Dendritic cell treated with granulocyte-macrophage colony-stimulating factor and Interleukin-4, amounts not matched to agents 40 ng/mL and 50 ng/mL, for 4 days (primary cell): ENCODE measurements at regions not wholly inside any gene's neighbourhood (a gene's known extent, or its start where the extent isn't known, plus 50 kb on each side); places are given as distances from the start of the nearest gene placed in this dataset.

Experiments
- H3K27ac Mint-ChIP-seq: one replicate; pipeline ENCODE4 v1.8.0; 2022; ENCODE audit warnings: mild to moderate bottlenecking, mixed read lengths
- H3K27me3 Mint-ChIP-seq: one replicate; pipeline ENCODE4 v1.8.0; 2022; ENCODE audit warnings: mild to moderate bottlenecking, mixed read lengths
- H3K36me3 Mint-ChIP-seq: one replicate; pipeline ENCODE4 v1.8.0; 2022; ENCODE audit warnings: low read depth, mixed read lengths
- H3K4me1 Mint-ChIP-seq: one replicate; pipeline ENCODE4 v1.8.0; 2022; ENCODE audit warnings: low read depth, mixed read lengths
- H3K4me3 Mint-ChIP-seq: one replicate; pipeline ENCODE4 v1.8.0; 2022; ENCODE audit warnings: mild to moderate bottlenecking, moderate library complexity, mixed read lengths
- H3K9me3 Mint-ChIP-seq: one replicate; pipeline ENCODE4 v1.8.0; 2022; ENCODE audit warnings: mixed read lengths
- intact Hi-C: fragments of 100-400 bp; cut with micrococcal nuclease; formaldehyde crosslinking; loops from one replicate; pipeline ENCODE4 v1.15.0; 2022

DNA sequence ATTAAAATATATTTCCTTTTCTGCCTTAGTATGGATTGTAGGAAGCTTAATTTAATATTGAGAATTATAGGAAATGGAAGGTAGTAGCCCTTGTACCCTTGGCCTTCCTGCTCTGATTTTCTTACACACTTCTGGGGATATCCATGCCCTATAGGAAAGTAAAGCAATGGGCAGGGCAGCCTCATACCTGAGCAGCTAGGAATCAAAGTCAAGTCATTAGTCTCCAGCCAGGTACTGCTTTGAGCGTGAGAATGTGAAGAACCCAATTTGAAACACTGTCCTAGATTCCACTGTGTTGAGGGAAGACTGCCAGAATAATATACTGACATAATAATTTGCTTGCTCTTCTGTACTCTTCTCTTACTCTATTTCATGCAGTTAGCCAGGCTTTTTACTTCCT is 51.0 kb upstream of the L3MBTL3 start:
- H3K27ac Mint-ChIP-seq, result no peak overlapping the region
- peaks cover 1% of the 10 kb centered on the region for H3K27me3 Mint-ChIP-seq
- H3K36me3 Mint-ChIP-seq, result no peaks in the 10 kb centered on the region
- H3K4me3 Mint-ChIP-seq, result no peak overlapping the region
- intact Hi-C loops, result no loop called here
- H3K9me3 Mint-ChIP-seq, result peaks cover 12% of the 10 kb centered on the region
- H3K4me1 Mint-ChIP-seq, result no peaks in the 10 kb centered on the region

DNA sequence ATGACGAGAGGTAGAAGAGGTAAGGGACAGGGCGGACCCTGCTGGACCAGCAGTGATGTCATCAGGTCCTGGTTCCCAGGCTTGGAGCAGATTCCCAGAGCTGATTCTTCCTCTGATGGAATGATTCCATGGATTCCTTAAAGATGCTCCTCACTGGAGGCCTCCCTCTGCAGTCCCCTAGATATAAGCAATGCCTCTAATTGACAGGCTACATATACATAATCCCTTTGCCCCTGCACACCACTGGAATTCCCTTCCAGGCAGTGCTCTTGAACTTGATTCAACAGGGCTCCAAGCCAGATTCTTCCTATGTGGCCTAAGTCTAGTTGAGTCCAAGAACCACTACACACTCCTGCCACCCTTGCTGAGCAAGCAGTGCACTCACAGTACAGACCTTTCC is 52.3 kb upstream of the L3MBTL3 start:
- H3K4me3 Mint-ChIP-seq, result no peak overlapping the region
- peaks cover 12% of the 10 kb centered on the region for H3K9me3 Mint-ChIP-seq
- H3K36me3 Mint-ChIP-seq, result no peaks in the 10 kb centered on the region
- H3K27me3 Mint-ChIP-seq, result peaks cover 1% of the 10 kb centered on the region
- H3K27ac Mint-ChIP-seq, result no peak overlapping the region
- intact Hi-C loops, result no loop called here
- H3K4me1 Mint-ChIP-seq, result no peaks in the 10 kb centered on the region

DNA sequence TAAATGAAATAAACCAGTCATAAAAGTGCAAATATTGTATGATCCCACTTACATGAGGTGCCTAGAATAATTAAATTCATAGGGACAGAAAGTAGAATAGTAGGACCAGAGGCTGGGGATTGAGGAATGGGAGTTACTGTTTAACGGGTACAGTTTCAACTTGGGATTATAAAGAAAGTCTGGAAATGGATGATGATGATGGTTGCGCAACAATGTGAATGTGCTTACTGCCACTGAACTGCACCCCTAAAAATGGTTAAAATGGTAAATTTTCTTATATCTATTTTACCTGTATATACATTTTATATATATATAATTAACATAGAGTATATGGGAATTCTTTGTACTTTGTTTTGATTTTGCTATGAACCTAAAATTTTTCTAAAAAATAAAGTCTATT is 53.3 kb upstream of the L3MBTL3 start:
- intact Hi-C loops, result no loop called here
- peaks cover 12% of the 10 kb centered on the region for H3K9me3 Mint-ChIP-seq
- no peaks in the 10 kb centered on the region for H3K4me1 Mint-ChIP-seq
- H3K27ac Mint-ChIP-seq, result no peak overlapping the region
- H3K27me3 Mint-ChIP-seq, result peaks cover 1% of the 10 kb centered on the region
- H3K4me3 Mint-ChIP-seq, result no peak overlapping the region
- no peaks in the 10 kb centered on the region for H3K36me3 Mint-ChIP-seq

DNA sequence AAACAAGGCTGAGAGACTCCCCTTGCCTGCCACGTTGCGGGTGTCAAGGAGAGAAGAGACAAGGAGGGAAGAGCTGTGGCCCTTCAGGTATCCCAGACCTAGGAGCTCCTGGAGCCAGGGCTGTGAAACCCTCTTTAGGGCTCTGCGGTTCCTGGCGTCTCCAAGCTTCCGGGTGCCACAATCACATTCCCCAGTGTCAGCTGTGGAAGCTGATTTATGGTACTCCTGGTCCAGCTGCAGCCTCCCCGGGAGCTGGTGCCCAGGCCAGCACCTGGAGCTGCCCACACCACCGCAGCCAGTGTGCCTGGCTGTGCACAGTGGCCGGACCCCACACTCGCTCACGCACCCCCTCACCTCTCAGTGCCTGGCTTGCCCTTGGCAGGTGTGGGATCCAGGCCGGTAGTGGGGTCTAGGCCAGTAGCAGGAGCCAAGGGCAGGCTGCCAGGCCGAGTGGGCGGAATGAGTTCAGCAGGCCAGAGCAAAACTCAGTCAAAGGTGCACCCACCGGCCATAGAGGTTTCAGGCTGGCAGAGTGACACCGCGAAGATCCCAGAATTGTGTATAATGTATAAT is 58.9 kb upstream of the L3MBTL3 start:
- H3K9me3 Mint-ChIP-seq, result peaks cover 6% of the 10 kb centered on the region
- H3K4me3 Mint-ChIP-seq, result no peak overlapping the region
- no peaks in the 10 kb centered on the region for H3K4me1 Mint-ChIP-seq
- no peaks in the 10 kb centered on the region for H3K36me3 Mint-ChIP-seq
- intact Hi-C loops, result no loop called here
- H3K27ac Mint-ChIP-seq, result no peak overlapping the region
- no peaks in the 10 kb centered on the region for H3K27me3 Mint-ChIP-seq

DNA sequence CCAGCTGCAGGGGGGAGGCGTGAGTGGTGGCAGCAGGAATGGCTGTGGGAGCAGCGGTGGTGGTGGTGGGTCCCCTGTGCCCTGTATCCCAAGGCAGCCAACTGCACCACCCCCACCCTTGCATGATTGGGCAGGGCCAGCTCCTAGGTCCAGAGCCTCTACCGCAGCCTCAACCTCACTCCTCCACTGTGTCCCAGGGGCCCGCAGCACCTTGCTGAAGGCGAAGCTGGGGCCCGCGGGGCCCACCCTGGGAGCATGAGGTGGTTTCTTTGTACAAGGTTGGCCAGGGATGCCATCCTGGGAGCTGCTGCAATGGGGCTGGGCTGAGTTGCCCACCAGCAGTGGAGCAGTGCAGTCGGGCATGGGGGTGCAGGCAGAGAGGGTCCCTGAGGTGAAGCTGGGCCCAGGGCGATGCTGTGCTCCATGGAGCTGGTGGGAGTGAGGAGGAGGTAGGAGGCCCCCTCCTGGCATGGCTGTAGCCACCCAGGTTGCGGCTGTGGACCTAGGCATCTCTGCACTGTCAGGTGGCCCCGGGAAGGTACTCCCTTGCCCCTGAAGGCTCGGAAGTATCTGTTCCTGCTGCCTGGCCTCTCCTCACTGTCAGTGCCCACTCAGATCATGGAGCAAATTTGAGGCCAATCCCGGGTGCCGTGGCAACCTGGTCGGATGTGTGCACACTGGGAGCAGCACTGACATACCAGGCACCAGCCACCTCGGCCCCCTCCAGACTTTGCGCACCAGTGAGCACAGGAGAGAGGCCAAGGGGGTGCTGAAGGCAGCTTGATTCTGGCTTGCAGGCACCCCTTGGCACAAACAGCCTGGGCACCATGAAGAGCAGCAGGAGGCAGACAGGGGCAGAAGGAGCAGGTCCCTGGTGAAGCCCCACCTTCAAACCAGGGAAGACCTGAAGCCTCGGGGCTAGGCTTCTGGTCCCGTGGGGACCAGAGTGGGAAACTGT is 60.2 kb upstream of the L3MBTL3 start:
- H3K27me3 Mint-ChIP-seq, result no peaks in the 10 kb centered on the region
- no peaks in the 10 kb centered on the region for H3K9me3 Mint-ChIP-seq
- no peaks in the 10 kb centered on the region for H3K36me3 Mint-ChIP-seq
- no peak overlapping the region for H3K4me3 Mint-ChIP-seq
- no peaks in the 10 kb centered on the region for H3K4me1 Mint-ChIP-seq
- H3K27ac Mint-ChIP-seq, result no peak overlapping the region
- intact Hi-C loops, result no loop called here

DNA sequence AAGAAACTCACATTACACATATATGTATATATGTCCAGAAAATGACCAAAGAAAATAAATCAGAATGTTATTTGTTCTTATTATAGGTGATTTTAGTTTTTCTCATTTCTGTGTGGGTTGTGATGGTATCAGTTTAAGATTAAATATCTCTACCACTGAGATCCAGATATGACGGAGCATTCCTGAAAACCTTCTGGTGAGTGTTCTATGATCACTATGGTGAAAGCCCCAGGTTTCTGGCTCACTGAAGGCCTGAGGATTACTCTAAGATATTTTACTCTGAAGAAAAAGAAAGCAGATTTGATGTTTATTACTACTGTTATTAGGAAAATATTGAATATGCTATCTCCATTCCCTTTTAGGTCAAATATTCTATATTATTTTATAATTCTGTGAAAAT is 62.8 kb upstream of the L3MBTL3 start:
- Mint-ChIP-seq H3K27ac (no peak overlapping the region), H3K4me3 (no peak overlapping the region), H3K36me3 (no peaks in the 10 kb centered on the region), H3K4me1 (no peaks in the 10 kb centered on the region), H3K27me3 (no peaks in the 10 kb centered on the region), H3K9me3 (no peaks in the 10 kb centered on the region)
- intact Hi-C loops, result no loop called here

DNA sequence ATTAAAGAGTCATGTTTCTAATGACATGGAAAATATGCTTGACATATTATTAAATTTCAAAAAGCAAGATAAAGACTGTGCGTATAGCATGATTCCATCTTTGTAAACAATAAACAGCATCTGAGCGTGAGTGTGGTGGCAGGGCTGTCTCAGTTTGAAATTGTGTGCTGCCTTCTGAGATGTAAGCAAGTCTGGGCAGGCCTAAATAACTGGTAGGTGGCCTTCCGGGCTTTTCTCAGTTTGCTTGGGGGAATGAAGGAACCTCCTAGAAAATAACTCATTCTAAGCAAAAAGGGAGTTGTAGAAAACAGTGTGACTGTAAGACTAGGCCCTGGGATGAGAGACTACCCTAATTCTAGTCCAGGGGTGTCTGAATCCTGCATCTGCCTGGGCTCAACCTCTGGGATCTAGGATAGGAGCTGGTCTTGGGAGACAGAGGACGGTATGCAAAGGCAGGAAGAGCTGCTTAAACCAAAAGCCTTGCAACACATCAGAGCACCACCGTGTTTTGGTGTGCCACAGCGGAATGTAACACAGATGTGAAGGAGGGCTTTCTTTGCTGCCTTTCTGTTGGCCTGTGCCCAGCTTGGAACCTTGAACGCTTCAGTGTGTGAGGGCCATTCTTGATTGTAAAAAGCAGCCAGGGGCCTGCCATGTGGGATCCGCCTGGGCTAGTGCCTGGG is 63.5 kb upstream of the L3MBTL3 start:
- intact Hi-C loops, result no loop called here
- Mint-ChIP-seq H3K9me3 (no peaks in the 10 kb centered on the region), H3K4me1 (no peaks in the 10 kb centered on the region), H3K4me3 (no peak overlapping the region), H3K36me3 (no peaks in the 10 kb centered on the region), H3K27ac (no peak overlapping the region), H3K27me3 (no peaks in the 10 kb centered on the region)

DNA sequence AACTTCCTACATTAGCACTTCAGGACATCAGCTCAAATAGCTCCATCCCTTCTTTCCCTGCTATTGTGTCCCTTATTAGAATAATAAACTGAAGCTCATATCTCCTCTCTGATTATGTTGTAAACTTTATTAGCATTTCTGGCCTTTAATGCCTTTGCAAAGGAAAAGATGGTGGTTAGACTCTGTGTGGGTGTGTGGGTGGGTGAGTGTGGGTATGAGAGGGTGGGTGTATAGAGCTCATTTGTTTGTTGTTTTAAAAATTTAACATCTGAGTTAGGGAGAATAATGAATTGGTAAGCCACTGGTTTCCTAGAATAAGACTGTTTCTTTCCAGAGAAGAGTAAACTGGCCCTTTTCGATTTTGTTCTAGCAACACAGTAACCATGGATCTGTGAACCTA is 70.6 kb upstream of the L3MBTL3 start:
- Mint-ChIP-seq H3K9me3 (no peaks in the 10 kb centered on the region), H3K27ac (no peak overlapping the region), H3K27me3 (peaks cover 4% of the 10 kb centered on the region), H3K4me3 (no peak overlapping the region), H3K36me3 (no peaks in the 10 kb centered on the region), H3K4me1 (no peaks in the 10 kb centered on the region)
- intact Hi-C loops, result no loop called here

DNA sequence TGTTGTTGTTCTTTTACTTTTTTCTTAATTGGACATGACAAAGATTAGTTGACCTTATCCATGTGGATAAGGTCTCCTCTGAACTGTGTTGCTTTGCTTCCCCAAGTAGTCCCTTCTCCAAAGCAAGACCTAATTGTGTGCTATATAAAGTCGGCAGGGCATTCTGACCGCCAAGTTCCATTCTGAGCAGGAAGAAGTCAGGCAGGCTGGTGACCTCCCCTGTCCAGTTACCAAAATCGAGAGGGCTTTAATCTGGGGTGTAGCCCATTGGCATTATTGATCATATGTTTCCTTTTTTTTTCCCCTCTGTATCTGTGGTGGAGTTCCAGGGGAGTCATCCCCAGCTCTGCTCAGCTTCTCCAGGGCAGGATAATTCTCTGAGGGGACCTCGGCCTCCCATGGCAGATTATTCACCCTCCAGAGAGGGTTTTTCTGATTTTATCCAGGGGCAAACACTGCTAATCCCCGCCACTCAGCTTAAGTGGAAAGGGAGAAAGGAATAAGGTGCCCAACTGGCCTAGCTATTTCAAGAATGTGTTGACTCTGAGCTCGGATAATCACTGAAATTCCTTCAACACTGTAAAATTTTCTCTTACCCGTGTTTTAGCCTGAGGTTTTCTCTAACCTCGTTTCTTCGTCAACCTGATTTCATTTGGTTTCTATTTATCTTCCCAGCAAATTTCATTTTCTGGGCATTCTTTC is 71.8 kb upstream of the L3MBTL3 start:
- no peak overlapping the region for H3K4me3 Mint-ChIP-seq
- intact Hi-C loops, result no loop called here
- H3K36me3 Mint-ChIP-seq, result no peaks in the 10 kb centered on the region
- H3K27me3 Mint-ChIP-seq, result peaks cover 4% of the 10 kb centered on the region
- H3K27ac Mint-ChIP-seq, result no peak overlapping the region
- no peaks in the 10 kb centered on the region for H3K9me3 Mint-ChIP-seq
- H3K4me1 Mint-ChIP-seq, result no peaks in the 10 kb centered on the region

DNA sequence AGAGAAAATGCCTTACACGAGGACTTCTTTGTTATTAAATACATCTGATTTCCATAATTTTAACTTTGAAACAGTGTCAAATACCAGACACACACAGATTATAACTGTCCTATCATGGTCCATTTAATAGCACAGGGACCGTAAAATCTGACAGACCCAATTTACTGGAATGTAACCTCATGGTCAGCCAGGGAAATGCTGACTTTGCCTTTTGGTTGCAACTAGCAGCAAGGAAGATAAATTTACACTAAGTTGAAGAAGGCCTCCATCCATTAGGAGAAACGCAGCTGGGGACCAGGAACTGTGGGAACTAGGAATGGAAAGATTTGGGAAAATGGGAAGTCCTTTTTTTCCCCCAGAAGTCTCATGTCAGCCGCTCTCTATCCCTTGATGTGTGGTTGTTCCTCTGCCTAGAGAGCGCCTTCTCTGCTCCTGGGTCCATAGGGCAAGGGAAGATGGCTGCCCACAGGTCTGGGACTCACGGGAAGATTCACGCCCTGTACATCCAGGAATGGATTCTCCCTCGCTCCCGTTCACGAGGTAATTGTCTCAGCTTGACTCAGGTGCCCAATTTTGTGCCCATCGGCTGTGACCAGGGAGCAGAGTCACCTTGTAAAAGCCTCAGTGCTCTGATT is 74.6 kb upstream of the L3MBTL3 start:
- Mint-ChIP-seq H3K36me3 (no peaks in the 10 kb centered on the region), H3K9me3 (no peaks in the 10 kb centered on the region), H3K4me3 (no peak overlapping the region), H3K27ac (no peak overlapping the region), H3K4me1 (no peaks in the 10 kb centered on the region), H3K27me3 (peaks cover 11% of the 10 kb centered on the region)
- intact Hi-C loops, result no loop called here

DNA sequence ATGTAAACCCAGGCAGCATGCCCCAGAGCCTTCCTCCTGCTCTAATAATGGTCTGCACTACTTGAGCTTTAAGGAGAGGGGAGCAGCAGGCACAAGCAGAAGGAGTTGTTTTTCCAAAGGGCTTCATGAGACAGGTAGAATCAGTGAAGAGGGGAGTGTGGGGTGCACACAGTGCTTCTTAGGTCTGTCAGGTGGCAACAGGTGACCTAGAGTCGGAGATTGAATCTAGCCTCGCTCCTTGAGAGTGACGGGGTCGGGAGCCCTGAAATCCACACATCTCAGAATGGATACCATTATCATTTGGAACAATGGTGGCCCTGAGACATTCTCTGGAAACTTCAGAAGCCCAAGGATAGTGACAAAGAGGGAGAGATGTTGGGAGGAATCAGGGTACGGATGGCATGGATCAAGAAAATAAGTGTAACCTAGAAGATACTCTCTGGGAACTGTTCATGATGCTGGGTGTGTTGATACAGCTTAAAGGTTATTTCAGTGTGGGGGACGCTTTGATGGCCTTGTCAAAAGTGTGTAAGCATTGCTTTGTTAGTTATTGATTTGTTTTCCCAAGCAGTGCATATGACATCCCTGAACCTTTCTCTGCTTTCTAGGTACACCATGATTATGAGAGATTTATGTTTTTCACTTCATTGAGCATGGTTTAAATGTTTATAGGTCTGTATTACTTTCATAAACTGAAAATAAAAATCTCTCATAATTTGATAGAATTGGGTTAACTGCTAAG is 77.8 kb upstream of the L3MBTL3 start:
- Mint-ChIP-seq H3K27me3 (peaks cover 16% of the 10 kb centered on the region), H3K4me1 (no peaks in the 10 kb centered on the region), H3K4me3 (no peak overlapping the region), H3K36me3 (no peaks in the 10 kb centered on the region), H3K9me3 (no peaks in the 10 kb centered on the region), H3K27ac (no peak overlapping the region)
- intact Hi-C loops, result no loop called here

DNA sequence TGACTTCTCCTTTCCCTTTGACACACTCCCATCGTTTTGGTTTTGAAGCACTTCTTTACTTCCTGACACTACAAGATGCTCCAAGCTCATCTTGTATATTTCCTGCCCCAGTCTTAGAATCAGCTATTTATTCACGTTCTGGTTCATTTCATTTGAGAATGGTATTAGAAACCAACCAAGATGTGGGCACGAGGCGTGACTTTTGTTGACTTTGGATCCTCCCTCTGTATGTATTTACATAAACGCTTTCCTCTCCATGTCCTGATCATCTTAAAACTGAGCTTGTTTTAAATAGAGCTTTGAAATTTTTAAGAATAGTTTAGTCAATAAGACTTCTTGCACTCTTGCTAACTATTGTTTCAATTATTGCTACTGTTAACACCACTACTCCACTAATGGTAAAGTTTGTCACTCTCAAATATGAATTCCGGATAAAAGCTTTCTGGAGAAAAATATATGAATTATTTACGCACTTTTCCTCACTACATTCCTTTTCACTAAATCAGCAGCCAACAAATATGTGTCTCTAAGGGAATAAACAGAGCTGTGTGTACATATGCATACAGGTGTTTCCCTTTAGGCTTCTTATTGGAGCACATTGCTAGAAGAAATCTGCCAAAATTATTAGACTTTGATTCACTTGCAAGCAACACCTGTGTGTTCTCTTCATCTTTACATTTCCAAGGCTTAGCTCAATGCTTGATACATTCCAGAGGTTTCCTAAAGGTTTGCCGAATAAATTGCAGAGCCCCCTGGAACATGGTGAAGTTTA is 77.3 kb upstream of the TMEM244 start:
- H3K27me3 Mint-ChIP-seq, result peaks cover 13% of the 10 kb centered on the region
- no peaks in the 10 kb centered on the region for H3K9me3 Mint-ChIP-seq
- no peak overlapping the region for H3K4me3 Mint-ChIP-seq
- H3K27ac Mint-ChIP-seq, result no peak overlapping the region
- intact Hi-C loops, result loop anchor here (5.0 to 10.0 kb wide), 2 partner anchors 79 to 434 kb away; partner anchors contain the start of gene L3MBTL3
- H3K36me3 Mint-ChIP-seq, result no peaks in the 10 kb centered on the region
- H3K4me1 Mint-ChIP-seq, result no peaks in the 10 kb centered on the region
